GM18508 (cell line): ENCODE measurements at regions not wholly inside any gene's neighbourhood (a gene's known extent, or its start where the extent isn't known, plus 50 kb on each side); places are given as distances from the start of the nearest gene placed in this dataset.
"Not testable (repeated sequence)": the region's sequence is repeated elsewhere in the genome, so short reads cannot be mapped to it uniquely, and the experiment has no call there.

ENCODE experiments used
- ATAC-seq: cut with Tn5 transposase; IDR thresholded peaks from one replicate; pipeline ENCODE4 v1.9.1; 2021; ENCODE audit warnings: moderate number of reproducible peaks; ENCODE audit not compliant: insufficient read depth, unreplicated experiment

- ATAC-seq, result no peak
Observed at GRCh38 chr19:28706693-28707092, 506.3 kb downstream of the UQCRFS1 start.

GRCh38 chr19:28705008-28705407, 507.9 kb downstream of the UQCRFS1 start:
- no peak for ATAC-seq

GRCh38 chr19:28703400-28703956, 509.5 kb downstream of the UQCRFS1 start:
- ATAC-seq, result no peak

- no peak for ATAC-seq
Observed at GRCh38 chr19:28701491-28701890, 511.5 kb downstream of the UQCRFS1 start.

GRCh38 chr19:28700176-28700575, 512.8 kb downstream of the UQCRFS1 start:
- no peak for ATAC-seq

- no peak for ATAC-seq
Observed at GRCh38 chr19:28697308-28697707, 515.6 kb downstream of the UQCRFS1 start.

GRCh38 chr19:28694812-28695211, 518.1 kb downstream of the UQCRFS1 start:
- ATAC-seq, result no peak

GRCh38 chr19:28691683-28692082, 521.3 kb downstream of the UQCRFS1 start:
- ATAC-seq, result no peak

GRCh38 chr19:28689464-28689863, 523.5 kb downstream of the UQCRFS1 start:
- not testable (repeated sequence) for ATAC-seq

GRCh38 chr19:28687296-28687695, 525.7 kb downstream of the UQCRFS1 start:
- ATAC-seq, result no peak

GRCh38 chr19:28686756-28687155, 526.2 kb downstream of the UQCRFS1 start:
- no peak for ATAC-seq

GRCh38 chr19:28685802-28686201, 527.1 kb downstream of the UQCRFS1 start:
- no peak for ATAC-seq

GRCh38 chr19:28685077-28685476, 527.9 kb downstream of the UQCRFS1 start:
- not testable (repeated sequence) for ATAC-seq

GRCh38 chr19:28680111-28680510, 532.8 kb downstream of the UQCRFS1 start:
- no peak for ATAC-seq

- ATAC-seq, result no peak
Observed at GRCh38 chr19:28670836-28671235, 542.1 kb downstream of the UQCRFS1 start.

- no peak for ATAC-seq
Observed at GRCh38 chr19:28669804-28670203, 543.1 kb downstream of the UQCRFS1 start.

- ATAC-seq, result no peak
Observed at GRCh38 chr19:28667348-28667977, 545.5 kb downstream of the UQCRFS1 start.

- ATAC-seq, result no peak
Observed at GRCh38 chr19:28665748-28666147, 547.2 kb downstream of the UQCRFS1 start.

GRCh38 chr19:28656644-28657043, 556.3 kb downstream of the UQCRFS1 start:
- ATAC-seq, result no peak

GRCh38 chr19:28655054-28655453, 557.9 kb downstream of the UQCRFS1 start:
- ATAC-seq, result no peak

GRCh38 chr19:28652765-28653164, 560.2 kb downstream of the UQCRFS1 start:
- ATAC-seq, result no peak

- no peak for ATAC-seq
Observed at GRCh38 chr19:28646629-28647028, 566.3 kb downstream of the UQCRFS1 start.
